Fibroblast of peridontal ligament (primary cell): ENCODE measurements at regions not wholly inside any gene's neighbourhood (a gene's known extent, or its start where the extent isn't known, plus 50 kb on each side); places are given as distances from the start of the nearest gene placed in this dataset.

Source experiments
- DNase-seq: peaks from one replicate; pipeline ENCODE4 v3.0.0-alpha.2; 2010; ENCODE audit errors: extremely low read depth

DNA sequence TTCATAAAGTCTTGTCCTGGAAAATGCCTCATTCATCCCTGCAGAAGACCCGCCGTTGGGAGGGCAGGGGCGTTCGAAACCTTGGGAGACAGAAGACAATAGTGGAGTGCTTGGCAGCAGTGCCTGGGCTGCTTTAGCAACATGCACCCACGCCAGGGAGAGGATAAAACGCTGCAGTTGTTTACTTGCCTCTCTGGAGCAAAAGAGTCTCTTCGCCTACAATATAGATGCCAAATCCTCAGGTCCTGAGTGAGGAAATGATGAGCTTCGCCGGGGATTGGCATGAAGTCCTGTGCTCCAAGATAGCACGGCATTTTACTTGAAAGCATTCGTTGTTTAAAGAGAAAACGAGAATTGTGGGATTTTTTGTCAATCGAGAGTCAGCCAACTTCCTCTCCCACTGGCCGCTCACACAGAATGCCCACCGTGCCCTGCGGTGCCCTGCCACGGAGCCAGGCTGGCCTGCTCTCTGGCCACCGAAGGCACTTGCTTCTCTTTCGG lies 152.5 kb upstream of the POU3F3 start:
- no peak for DNase-seq

DNA sequence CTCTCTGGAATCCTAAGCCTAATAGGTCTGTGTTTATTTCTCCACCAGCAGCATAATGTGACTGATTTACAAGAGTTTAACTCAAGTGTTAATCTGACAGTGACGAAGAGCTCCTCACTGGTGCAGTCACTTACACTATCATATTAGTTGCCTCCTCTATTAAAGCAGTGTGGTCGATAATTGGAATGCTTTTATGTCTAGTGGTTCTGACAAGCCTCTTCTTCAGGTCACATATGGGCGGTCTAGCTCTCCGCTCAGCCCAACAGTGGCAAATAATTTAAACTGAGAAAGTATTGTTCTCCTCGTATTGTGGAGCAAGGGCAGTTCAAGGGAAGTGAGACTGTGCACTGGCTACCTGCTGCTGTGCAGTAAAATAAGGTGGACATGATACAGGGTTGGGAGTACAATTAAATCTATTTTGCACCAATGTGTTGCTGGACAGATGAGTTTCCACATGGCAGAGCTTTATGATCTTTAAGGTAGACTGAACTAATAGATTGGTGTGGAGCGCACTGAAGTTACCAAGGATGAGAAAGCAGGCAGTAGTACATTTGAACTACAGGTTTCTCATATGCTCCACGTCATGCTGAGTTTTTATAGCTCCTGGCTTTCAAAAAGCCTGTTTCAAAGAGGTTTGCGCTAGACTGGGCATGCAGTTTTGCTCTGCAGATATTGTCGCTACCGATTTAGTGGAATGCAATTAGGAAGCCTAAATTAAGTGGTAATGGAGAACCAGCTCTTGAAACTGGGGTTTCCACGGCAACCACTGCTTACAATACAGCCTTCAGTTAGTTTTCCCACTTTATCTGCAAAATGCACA lies 151.7 kb upstream of the POU3F3 start:
- DNase-seq, result no peak

DNA sequence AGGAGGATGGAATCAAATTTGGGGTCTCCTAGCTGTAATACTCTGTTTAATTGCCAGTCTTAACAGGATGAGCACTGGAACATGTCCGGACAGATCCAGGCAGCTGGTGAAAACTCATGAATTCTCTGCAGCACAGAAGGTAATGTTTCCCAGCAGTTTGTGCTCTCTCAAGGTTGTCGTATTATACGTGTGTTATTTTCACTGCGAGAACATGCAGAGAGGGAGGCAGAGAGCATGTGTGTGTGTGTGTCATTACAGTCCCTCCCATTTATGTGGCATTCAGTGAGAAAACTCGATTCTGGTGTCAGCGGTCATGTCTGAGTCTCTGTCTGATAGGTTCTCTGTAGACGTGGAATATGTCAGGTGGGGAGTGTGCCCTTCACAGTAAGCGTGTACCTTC lies 150.2 kb upstream of the POU3F3 start:
- no peak for DNase-seq

DNA sequence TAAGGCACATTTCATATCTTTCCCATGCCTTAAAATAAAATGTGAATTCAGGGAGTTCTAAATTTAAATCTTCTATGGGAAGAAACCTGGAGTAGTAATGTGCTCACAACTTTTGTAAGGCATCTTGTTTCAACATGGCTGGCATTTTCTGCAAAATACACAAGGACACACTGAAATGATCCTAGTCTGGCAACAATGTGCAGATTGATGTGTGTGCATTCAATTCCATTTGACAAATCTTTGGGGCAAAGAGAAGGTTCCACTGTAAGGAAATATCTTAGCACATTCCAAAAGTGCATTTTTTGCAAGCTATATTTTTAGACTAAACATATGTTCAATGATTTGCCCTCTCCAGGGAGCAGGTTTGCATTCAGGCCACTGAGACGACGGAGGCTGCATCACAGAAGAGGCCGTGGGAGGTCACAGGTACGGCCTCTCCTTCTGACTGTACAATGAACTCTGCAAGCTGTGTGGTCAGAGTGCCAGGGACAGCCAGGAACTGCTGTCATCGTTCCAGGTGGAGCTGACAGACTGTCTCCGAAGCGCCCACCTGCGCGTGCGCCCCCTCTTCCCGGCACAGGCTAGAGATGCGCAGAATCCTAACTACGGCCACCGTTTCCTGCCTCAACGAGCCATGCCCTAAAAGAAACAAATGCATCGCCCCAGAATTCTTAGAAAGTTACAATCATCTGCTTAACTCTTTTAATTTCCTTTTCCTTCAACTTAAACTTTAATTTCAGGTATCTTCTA lies 149.2 kb upstream of the POU3F3 start:
- no peak for DNase-seq

DNA sequence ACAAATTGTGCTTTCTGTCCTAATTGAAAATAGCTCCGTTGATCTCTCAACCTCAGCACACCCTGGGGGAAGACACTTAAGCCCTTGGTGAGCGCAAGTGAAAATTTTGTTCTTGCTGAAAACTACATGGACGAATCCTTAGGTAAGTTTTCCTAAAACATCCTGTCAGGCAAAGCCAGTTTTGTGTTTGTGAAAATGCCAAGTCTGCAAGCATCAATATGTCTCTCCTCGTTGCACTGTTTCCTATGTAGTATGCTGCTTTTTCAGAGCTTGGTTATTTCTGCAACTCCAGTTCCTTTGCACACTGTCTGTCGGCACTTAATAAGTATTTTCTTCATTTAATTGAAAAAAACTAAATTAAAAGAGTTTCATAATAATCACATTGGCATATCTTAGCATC lies 146.9 kb upstream of the POU3F3 start:
- DNase-seq, result no peak

DNA sequence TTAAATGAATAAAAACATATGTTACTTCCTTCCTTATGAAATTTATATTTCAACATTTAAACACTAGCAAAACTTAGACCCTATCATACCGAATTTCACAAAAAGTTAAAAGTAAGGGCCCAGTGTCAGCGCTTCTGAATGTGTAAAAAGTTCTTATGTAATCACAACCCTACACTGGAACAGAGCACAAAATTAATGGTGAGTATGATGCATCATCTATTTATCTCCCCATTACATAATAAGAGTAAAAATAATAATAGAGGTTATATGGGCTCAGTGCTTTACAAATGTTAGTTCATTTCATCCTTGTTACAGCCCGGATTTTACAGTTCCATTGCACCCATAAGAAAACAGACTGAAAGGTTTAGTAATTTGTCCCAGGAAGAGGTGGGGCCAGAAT lies 144.9 kb upstream of the POU3F3 start:
- no peak for DNase-seq

DNA sequence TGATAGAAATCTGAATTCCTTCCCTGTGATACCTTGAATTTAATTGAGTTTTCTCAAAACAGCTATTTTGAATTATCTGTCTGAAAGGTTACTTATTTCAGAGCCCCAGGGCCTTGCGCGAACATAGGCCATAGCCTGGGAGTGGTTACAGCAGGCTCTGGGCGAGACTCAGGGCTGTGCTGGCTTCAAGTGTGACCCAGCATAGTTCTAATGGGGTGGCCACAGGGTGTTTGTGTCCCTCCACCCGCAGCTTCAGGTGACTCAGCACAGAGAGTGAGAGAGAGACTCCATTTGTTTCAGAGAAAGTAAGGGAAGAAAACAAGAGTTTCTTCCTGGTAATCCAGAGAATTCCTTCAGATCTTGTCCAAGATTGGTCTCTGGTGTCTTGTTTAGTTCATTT lies 137.9 kb upstream of the POU3F3 start:
- DNase-seq, result no peak

DNA sequence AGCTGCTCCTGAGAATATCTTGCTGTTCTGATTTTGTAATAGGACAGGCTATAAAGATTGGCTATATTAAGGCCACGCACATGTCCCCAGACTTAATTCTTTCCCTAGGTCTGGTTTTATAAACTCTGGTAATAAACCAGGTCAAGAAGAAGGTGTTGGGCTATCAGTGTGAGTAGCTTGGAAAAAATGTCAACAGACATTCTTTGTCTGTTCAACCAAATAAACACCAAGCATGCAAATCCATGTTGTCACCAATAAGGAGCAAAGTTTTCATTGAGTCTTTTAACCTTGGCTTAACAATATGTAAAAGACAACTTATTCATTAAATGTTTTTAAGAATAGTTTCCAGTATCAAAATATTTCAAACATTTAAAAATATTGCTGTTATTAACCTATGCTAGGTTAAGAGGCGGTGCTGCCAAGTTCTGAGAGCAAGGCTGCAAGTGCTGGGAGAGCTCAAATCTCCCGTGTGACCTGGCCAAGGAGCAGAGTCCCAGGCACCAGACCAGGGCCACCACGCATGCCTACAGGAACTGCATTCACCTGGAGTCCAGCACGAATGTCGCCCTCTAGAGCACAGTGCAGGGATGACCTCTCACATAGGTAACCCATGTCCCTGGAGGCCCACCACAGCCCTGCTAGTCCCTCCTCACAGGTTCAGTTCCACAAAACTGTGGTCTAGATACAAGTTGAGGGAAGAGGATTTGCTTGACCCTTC lies 120.5 kb upstream of the POU3F3 start:
- no peak for DNase-seq

DNA sequence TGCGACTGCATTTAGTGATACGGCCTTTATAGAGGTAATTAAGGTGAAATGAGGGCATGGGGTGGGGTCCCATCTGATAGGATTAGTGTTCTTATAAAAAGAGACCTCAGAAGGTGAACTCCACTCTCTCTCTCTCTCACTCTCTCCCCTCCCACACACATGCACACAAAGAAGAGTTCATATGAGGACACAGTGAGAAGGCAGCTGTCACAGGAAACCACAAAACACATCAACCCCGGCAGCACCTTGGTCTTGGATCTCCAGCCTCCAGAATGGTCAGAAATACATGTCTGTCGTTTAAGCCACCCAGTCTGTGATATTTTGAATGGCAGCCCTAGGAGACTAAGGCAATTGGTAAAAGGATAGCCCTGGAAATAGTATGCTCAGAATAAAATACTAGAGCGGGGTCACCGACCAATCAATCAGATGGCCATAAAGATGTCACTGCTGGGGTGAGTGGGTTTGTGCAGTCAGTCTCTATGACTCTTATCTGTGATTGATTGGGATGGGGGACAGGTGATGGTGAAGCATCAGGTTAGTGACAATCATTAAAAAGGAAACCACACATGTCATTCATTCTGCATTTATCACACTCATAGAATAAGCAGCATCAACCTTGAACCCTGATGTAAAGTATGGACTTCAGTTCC lies 118.9 kb upstream of the POU3F3 start:
- DNase-seq, result no peak

DNA sequence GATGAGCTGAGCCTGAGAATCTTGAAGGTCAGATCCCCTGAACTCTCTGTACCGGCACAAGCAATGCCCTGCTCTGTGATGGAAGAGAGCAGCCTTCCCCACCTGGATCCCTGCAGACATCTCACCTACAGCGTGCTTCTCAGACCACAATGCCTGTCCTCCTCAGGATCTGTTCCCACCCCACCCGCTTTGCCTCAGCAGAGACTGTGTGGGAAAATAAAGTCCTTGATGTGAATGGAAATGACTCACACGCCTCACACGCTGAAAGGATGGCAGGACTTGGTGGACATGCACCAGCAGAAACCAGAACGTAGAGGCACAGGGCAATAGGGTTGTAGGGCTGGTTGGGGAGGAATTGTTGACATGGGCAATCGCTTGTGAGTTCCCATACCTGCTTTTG lies 117.9 kb upstream of the POU3F3 start:
- DNase-seq, result no peak

DNA sequence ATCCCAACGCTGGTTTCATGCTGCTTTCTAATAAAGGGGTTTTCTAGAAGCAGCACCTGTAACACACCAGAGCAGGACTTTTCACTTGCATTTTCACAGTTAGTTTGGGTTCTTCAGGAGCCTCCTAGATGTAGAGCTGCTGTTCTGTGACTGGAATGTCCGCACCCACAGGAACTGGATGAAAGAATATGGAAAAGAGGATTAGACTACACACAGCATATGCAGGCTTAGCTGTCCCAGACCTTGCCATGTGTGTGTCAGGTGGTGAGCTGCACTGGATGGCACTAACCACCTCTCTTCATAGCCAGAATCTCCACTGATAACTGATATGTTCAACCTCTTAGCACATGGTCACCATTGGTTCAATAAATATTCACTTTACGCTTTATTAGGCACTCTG lies 112.1 kb upstream of the POU3F3 start:
- no peak for DNase-seq

DNA sequence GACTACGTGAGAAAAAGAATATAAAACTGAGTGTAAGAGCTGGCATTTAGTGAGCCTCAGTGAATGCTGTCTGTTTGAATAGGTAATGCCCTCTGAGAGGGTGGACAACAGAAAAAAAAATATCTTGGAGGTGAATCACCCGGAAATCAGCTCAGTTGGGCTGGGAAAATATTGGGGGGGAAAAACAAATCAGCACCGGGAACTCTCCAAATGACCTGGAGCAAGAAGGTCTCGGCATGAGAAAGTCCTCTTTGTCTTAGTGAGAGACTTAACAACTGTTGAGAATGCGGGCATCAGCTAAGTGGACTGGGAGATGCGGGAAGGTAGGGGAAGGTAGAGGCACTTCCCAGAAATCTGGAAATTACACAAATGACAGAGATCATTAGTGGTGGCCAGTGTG lies 109.4 kb upstream of the POU3F3 start:
- no peak for DNase-seq

DNA sequence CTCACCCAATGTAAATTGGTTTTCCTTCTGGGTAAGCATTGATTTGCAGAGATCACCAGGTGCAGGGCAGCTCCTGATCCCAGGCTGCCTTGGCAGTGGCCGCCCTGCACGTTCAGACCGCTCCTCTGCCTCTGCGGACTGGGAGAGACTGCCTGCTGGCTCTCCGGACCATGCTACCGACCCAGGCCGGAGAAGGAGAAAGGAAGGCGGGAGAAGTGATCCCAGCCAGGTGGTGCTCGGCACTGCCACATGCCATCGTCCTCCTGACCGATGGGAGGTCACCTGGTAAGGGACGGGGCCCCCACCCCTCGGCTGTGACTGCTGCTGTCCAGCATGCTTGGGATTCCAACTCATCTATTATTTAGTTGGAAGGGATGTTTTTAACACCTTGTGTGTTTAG lies 108.1 kb upstream of the POU3F3 start:
- DNase-seq, result no peak

DNA sequence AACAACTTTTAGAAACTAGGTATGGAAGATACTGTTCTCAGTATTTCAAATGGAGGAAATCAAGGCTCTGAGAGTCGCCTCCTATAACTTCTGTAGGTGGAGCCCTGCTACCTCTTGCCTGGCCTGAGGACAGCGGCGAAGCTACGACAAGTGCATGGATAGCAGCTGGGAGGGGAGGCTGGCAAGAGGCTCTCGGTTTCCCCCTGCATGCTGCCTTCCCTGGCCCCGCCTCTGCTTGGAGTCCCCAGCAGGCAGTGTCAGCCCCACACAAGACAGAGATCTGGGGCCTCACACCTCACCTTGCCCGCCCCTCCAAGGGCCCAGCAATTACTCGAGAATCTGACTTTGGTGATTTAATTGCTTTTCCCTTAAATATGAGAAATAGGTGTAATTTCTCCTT lies 107.6 kb upstream of the POU3F3 start:
- DNase-seq, result no peak

DNA sequence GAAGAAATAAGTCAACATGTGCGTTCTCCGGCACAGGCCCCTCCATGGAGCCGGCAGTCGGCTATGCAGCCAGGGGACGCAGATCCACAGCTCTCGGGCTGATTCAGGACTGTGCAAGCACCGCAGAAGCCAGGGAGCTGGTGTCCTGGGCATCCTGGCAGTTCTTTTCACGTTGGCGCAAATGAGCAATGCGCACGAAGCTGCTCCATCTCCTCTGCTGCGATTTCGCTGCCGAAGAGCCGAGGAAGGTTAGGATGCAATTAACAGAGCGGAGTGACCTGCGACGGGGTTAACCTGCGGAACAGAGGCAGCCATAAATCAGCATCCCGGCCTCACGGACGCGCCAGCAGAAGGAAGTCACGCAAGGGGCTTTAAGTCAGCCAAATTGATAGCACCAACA lies 107.1 kb upstream of the POU3F3 start:
- DNase-seq, result no peak

DNA sequence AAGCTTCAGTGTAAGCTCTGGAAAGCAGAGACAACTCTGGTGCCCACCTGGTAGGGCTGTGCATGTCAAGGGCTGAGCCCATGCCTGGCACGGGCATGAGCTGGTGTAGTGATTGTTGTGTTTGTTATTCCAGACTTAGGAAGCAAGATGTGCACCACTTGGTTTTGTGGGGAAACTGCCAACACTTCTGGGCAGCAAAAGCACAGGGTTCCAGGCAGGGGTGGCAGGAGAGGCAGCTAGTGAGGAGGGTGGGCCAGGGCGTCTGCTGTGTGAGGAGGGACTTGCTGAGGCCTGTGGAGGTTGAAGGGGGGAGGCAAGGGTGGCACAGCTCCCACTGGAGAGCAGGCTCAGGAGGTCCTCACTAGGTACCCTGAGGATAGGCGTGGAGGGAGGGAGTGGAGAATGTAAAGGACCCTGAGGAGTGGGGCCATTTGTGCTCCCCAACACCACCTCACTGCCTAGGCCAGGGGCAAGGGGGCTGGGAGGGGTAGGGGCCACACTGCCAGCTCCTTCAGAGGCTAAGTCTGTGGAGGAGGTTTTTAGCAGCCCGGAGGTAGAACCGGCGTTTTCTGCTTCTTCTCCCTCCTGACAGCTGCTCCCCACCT lies 104.0 kb upstream of the POU3F3 start:
- DNase-seq, result no peak

DNA sequence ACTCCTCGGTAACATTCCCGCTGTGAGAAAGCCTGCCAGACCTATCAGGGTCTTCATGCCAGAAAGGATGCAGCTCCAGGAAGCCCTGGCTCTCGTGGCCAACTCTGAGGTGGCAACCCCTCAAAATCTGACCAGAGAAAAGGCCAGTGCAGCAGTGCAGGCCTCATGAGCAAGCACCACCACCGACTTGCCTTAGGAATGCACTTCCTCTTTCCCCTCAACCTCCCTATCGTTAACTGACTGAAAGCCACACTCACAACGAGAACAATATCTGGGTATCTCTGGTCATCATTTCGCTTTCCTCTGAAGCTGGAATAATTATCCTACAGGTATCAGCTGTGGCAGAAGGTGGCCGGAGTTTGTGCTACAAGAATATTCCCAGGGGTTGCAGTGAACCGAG lies 101.4 kb upstream of the POU3F3 start:
- DNase-seq, result no peak

DNA sequence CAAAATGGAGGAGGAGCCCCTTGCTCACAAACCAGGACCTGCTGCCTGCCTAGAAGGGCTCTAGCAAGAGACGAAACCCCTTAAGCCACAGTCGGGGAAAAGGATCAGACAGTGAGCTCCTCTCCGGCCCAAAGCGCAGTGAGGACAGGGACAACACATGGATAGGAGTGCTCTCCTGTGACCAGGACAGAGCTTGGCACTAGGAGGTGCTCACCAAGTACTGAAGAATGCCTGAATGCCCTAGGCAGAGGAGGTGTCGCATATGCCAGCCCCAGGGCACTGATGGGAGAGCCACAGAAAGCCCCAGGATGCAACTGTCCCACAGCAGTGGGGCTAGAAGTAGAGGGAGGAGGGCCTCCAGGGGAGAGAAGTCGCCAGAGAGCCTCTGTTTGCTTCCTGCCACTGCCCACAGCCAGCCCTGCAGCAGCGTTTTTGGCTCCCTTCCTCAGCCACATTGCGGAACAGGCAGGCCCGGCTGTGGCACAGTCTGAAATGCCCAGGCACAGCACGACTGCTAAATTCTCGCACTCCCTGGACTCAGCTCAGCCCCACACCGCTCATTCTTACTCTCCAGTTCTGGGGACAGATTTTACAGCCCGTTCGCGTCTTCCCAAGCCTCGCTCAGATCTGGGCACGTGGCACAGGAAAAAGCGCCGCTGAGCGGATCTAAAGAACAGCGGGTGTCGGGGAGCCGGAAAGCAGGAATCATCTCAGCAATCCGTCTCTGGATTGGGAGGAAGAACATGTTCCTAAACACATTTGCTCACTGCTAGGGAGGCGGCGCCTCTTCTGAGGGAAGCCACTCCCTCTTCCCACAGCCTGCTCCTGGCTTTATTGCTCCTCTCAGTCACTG lies 98.7 kb upstream of the POU3F3 start:
- no peak for DNase-seq

DNA sequence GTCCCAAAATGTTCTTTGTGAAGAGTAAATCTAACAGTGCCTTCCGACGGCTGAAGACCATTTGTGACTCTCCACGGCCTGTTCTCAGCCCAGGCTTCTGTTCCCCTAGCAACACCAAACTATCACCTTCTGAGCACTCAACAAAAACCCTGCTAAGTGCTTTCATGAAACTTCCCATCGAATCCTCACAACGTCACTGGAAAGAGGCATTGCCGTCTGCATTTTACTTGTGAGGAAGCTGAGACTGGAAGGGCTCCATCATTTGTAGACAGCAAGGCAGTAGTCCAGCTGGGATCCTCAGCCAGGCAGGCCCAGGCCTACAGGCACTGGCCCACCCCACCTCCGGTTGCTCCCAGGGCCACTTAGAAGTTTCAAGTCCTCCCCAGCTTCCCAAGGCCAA lies 97.8 kb upstream of the POU3F3 start:
- no peak for DNase-seq

DNA sequence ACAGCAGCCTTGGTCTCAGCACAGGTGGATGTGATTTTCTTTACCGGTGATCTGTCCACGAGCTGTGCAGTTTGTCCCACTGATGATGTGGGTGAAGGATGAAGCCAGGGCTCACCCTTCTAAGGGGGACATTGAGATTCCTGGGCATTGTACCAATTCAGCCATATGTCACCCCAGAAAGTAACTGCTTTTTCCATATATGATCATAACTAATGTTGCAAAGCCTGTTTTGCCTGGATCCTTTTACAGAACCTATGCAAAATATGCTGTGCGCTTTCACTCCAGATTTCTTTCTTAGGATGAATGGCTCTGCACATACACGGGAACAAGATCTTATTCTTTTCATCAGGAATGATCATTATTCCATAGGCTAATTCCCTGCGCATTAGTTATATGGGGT lies 96.9 kb upstream of the POU3F3 start:
- DNase-seq, result no peak

DNA sequence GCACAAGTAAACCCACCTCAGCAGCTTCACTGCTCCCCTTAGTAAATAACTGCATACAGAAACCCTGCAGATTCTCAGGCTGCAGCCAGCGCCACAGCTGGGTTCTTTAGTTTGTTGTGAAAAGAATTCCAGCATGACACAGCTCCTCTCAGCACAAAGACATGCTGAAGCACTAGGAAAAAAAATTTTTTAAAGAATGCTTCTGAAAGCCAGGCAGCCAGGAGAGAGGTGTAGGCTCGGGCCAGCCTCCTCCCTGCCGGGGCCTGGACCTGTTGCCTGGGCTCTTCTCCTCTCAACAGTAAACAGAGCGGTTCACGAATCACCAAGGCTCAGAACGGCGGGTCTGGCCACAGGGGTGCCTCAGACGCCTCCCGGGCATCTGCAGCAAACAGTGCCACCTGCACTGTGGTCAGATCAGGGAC lies 95.7 kb upstream of the POU3F3 start:
- DNase-seq, result no peak
